Right lobe of liver (tissue), 6 donors: ENCODE measurements at regions not wholly inside any gene's neighbourhood (a gene's known extent, or its start where the extent isn't known, plus 50 kb on each side); places are given as distances from the start of the nearest gene placed in this dataset.
"Not testable (repeated sequence)": the region's sequence is repeated elsewhere in the genome, so short reads cannot be mapped to it uniquely, and the experiment has no call there.

ENCODE experiments used
- ATAC-seq, 4 donors: fragments of 200-7000 bp; cut with Tn5 transposase; one replicate each; pipeline ENCODE4 v1.9.1; 2020; ENCODE audit warnings: mild to moderate bottlenecking in 4 of 4, moderate library complexity in 4 of 4
- DNase-seq, 3 donors: peaks; one replicate each; pipeline ENCODE4 v3.0.0-alpha.2; 2020
- H3K27ac ChIP-seq, 3 donors: fragments of 200-600 bp; one replicate each; pipeline ENCODE4 v1.8.0; 2022
- H3K27me3 ChIP-seq, 2 donors: fragments of 200-600 bp; one replicate each; pipeline ENCODE4 v1.8.0; 2022
- H3K36me3 ChIP-seq, 4 donors: fragments of 200-600 bp; sonication (generic) in 1 of 4; one replicate each; pipeline versions ENCODE4 v1.5.1 to v1.8.0; 2017 to 2022; ENCODE audit warnings: control low read depth in 1 of 4
- H3K4me1 ChIP-seq, 4 donors: fragments of 200-600 bp; sonication (generic) in 1 of 4; one replicate each; pipeline versions ENCODE4 v1.5.1 to v1.8.0; 2017 to 2022; ENCODE audit warnings: control low read depth in 1 of 4
- H3K4me3 ChIP-seq, 3 donors: fragments of 200-600 bp; one replicate each; pipeline ENCODE4 v1.8.0; 2022
- H3K9me3 ChIP-seq, 4 donors: fragments of 200-600 bp; sonication (generic) in 1 of 4; one replicate each; pipeline versions ENCODE4 v1.5.1 to v1.8.0; 2017 to 2022; ENCODE audit warnings: control low read depth in 1 of 4
- CTCF ChIP-seq, 4 donors: fragments of 200-600 bp in 3 of 4; fragments of 450-650 bp in 1 of 4; IDR thresholded peaks; one replicate each; pipeline versions ENCODE4 v1.5.1 to v1.8.0; 2016 to 2022; ENCODE audit warnings: antibody characterized with exemption in 4 of 4, mild to moderate bottlenecking in 2 of 4
- POLR2A ChIP-seq: fragments of 450-650 bp; IDR thresholded peaks from one replicate; pipeline ENCODE4 v1.6.1; 2017; ENCODE audit warnings: antibody characterized with exemption, mild to moderate bottlenecking
- WGBS: methylation state at CpG from one replicate; pipeline ENCODE4 v1.1.6; 2018; ENCODE audit warnings: low coverage, low lambda C conversion rate; ENCODE audit not compliant: insufficient coverage; ENCODE audit errors: missing lambda C conversion rate; 5-methylcytosine and 5-hydroxymethylcytosine counted together
- intact Hi-C, 2 donors: fragments of 100-400 bp; cut with DNase I; formaldehyde crosslinking; loops; one replicate each; pipeline versions ENCODE4 v1.11.2 to v1.14.1; 2022
- donor health status: DM: no; HTN: yes; CAD: no.
- donor health status: DM: no; HTN: no; CAD: no.
- donor health status: DM: no; HTN: no; CAD: no.
- donor health status: DM: no; HTN: yes; CAD: no.
- donor health status: DM: no; HTN: yes; CAD: no.

GRCh38 chr7:33794959-33795358, 110.4 kb upstream of the BMPER start:
- intact Hi-C loops = no loop called here
- no peaks in the 10 kb centered on the region for H3K9me3 ChIP-seq
- H3K4me3 ChIP-seq = no peak overlapping the region
- H3K4me1 ChIP-seq = no peaks in the 10 kb centered on the region
- TF ChIP-seq POLR2A = no peak
- TF ChIP-seq CTCF (IDR thresholded peaks at IDR 0.05) = no peak
- DNase-seq (no peak), ATAC-seq (no peak)
- 71% methylated on average over 6 of the region's 6 CpGs for WGBS
- H3K27ac ChIP-seq = no peak overlapping the region
- no peaks in the 10 kb centered on the region for H3K27me3 ChIP-seq
- no peaks in the 10 kb centered on the region for H3K36me3 ChIP-seq

GRCh38 chr7:33796538-33796937, 108.8 kb upstream of the BMPER start:
- ATAC-seq (no peak), DNase-seq (no peak)
- Histone ChIP-seq H3K4me3 (no peak overlapping the region), H3K27ac (no peak overlapping the region), H3K9me3 (peaks cover 0 to 3% (median 0%) of the 10 kb centered on the region in 4 donors), H3K4me1 (no peaks in the 10 kb centered on the region), H3K36me3 (no peaks in the 10 kb centered on the region), H3K27me3 (no peaks in the 10 kb centered on the region)
- 92% methylated on average over 1 of the region's 1 CpG for WGBS
- intact Hi-C loops = no loop called here
- TF ChIP-seq CTCF (IDR thresholded peaks at IDR 0.05) = no peak
- TF ChIP-seq POLR2A = no peak

DNA sequence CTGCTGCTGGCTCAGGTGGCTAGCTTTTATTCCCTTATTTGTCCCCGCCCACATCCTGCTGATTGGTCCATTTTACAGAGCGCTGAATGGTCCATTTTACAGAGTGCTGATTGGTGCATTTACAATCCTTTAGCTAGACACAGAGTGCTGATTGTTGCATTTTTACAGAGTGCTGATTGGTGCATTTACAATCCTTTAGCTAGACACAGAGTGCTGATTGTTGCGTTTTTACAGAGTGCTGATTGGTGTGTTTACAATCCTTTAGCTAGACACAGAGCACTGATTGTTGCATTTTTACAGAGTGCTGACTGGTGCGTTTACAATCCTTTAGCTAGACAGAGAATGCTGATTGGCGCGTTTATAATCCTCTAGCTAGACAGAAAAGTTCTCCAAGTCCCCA, 107.8 kb upstream of the BMPER start:
- 93% methylated on average over 6 of the region's 6 CpGs for WGBS
- H3K4me3 ChIP-seq, H3K4me1 ChIP-seq, H3K36me3 ChIP-seq, H3K9me3 ChIP-seq, ATAC-seq, DNase-seq, H3K27me3 ChIP-seq, H3K27ac ChIP-seq, intact Hi-C loops: not testable (repeated sequence)

GRCh38 chr7:33798686-33799325, 106.5 kb upstream of the BMPER start:
- ATAC-seq = no peak
- peaks cover 0 to 3% (median 0%) of the 10 kb centered on the region in 4 donors for H3K9me3 ChIP-seq
- no peak for DNase-seq
- H3K27ac ChIP-seq = no peak overlapping the region
- WGBS = 44% methylated on average over 4 of the region's 5 CpGs
- no peaks in the 10 kb centered on the region for H3K27me3 ChIP-seq
- no peak for TF ChIP-seq POLR2A
- TF ChIP-seq CTCF (IDR thresholded peaks at IDR 0.05) = no peak
- intact Hi-C loops = no loop called here
- H3K4me1 ChIP-seq = no peaks in the 10 kb centered on the region
- no peaks in the 10 kb centered on the region for H3K36me3 ChIP-seq
- no peak overlapping the region for H3K4me3 ChIP-seq

GRCh38 chr7:33799766-33800165, 105.6 kb upstream of the BMPER start:
- H3K4me1 ChIP-seq = no peaks in the 10 kb centered on the region
- H3K9me3 ChIP-seq = peaks cover 0 to 3% (median 0%) of the 10 kb centered on the region in 4 donors
- TF ChIP-seq POLR2A = no peak
- TF ChIP-seq CTCF (IDR thresholded peaks at IDR 0.05) = no peak
- H3K27me3 ChIP-seq = no peaks in the 10 kb centered on the region
- no peak for DNase-seq
- intact Hi-C loops = no loop called here
- no peak for ATAC-seq
- WGBS = 67% methylated on average over 2 of the region's 2 CpGs
- no peak overlapping the region for H3K27ac ChIP-seq
- no peak overlapping the region for H3K4me3 ChIP-seq
- H3K36me3 ChIP-seq = no peaks in the 10 kb centered on the region
